Right ventricle myocardium superior (tissue), 1 donor: ENCODE measurements at regions not wholly inside any gene's neighbourhood (a gene's known extent, or its start where the extent isn't known, plus 50 kb on each side); places are given as distances from the start of the nearest gene placed in this dataset.

Experiments used
- ATAC-seq: fragments of 200-7000 bp; cut with Tn5 transposase; one replicate; pipeline ENCODE4 v1.9.1; 2020; ENCODE audit warnings: mild to moderate bottlenecking; ENCODE audit not compliant: poor library complexity
- DNase-seq: peaks from one replicate; pipeline ENCODE4 v3.0.0-alpha.2; 2020
- intact Hi-C: fragments of 100-400 bp; cut with DNase I; formaldehyde crosslinking; loops from one replicate; pipeline ENCODE4 v1.11.2; 2022
- donor health status: DM: no; HTN: yes; CAD: no; lungs with severe emphysema.

GRCh38 chr6:93087606-93088005, 331.8 kb downstream of the EPHA7 start:
- DNase-seq (no peak), ATAC-seq (no peak)
- intact Hi-C loops, result no loop called here

GRCh38 chr6:93086351-93086750, 333.0 kb downstream of the EPHA7 start:
- intact Hi-C loops, result no loop called here

GRCh38 chr6:93083337-93084230, 335.8 kb downstream of the EPHA7 start:
- intact Hi-C loops, result no loop called here
- ATAC-seq, result no peak
- no peak for DNase-seq

More at GRCh38 chr6:93086351-93086750, 333.0 kb downstream of the EPHA7 start:
- ATAC-seq (no peak), DNase-seq (no peak)

- intact Hi-C loops, result no loop called here
- no peak for DNase-seq
- ATAC-seq, result no peak
Measured at GRCh38 chr6:93081901-93082300, 337.5 kb downstream of the EPHA7 start.

- intact Hi-C loops, result no loop called here
- DNase-seq, result no peak
- ATAC-seq, result no peak
Measured at GRCh38 chr6:93079061-93079460, 340.3 kb downstream of the EPHA7 start.

- intact Hi-C loops, result no loop called here
- ATAC-seq, result no peak
- DNase-seq, result no peak
Measured at GRCh38 chr6:93073811-93074210, 345.5 kb downstream of the EPHA7 start.

- DNase-seq, result no peak
- ATAC-seq, result no peak
- intact Hi-C loops, result no loop called here
Measured at GRCh38 chr6:93069856-93070255, 349.5 kb downstream of the EPHA7 start.

- ATAC-seq (no peak), DNase-seq (no peak)
- intact Hi-C loops, result no loop called here
Measured at GRCh38 chr6:93059911-93060310, 359.4 kb downstream of the EPHA7 start.

- no peak for DNase-seq
- intact Hi-C loops, result no loop called here
- no peak for ATAC-seq
Measured at GRCh38 chr6:93057584-93057983, 361.8 kb downstream of the EPHA7 start.

- ATAC-seq (no peak), DNase-seq (no peak)
- intact Hi-C loops, result no loop called here
Measured at GRCh38 chr6:93048381-93048780, 371.0 kb downstream of the EPHA7 start.

- DNase-seq, result no peak
- intact Hi-C loops, result no loop called here
- no peak for ATAC-seq
Measured at GRCh38 chr6:93047033-93047432, 372.3 kb downstream of the EPHA7 start.

GRCh38 chr6:93045156-93045555, 374.2 kb downstream of the EPHA7 start:
- no peak for ATAC-seq
- no peak for DNase-seq
- intact Hi-C loops, result no loop called here

- intact Hi-C loops, result no loop called here
- ATAC-seq (no peak), DNase-seq (no peak)
Measured at GRCh38 chr6:93040375-93040774, 379.0 kb downstream of the EPHA7 start.

- ATAC-seq (no peak), DNase-seq (no peak)
- intact Hi-C loops, result no loop called here
Measured at GRCh38 chr6:93036835-93037234, 382.5 kb downstream of the EPHA7 start.

- intact Hi-C loops, result no loop called here
- DNase-seq, result no peak
- no peak for ATAC-seq
Measured at GRCh38 chr6:93035756-93036155, 383.6 kb downstream of the EPHA7 start.

- intact Hi-C loops, result no loop called here
- ATAC-seq, result no peak
- no peak for DNase-seq
Measured at GRCh38 chr6:93021235-93021915, 398.0 kb downstream of the EPHA7 start.

GRCh38 chr6:93017626-93018025, 401.7 kb downstream of the EPHA7 start:
- DNase-seq (no peak), ATAC-seq (no peak)
- intact Hi-C loops, result no loop called here

- intact Hi-C loops, result no loop called here
- DNase-seq (no peak), ATAC-seq (no peak)
Measured at GRCh38 chr6:93017213-93017612, 402.1 kb downstream of the EPHA7 start.

- intact Hi-C loops, result no loop called here
- ATAC-seq (no peak), DNase-seq (no peak)
Measured at GRCh38 chr6:93013054-93013453, 406.3 kb downstream of the EPHA7 start.

- DNase-seq (no peak), ATAC-seq (no peak)
- intact Hi-C loops, result no loop called here
Measured at GRCh38 chr6:93008375-93008774, 411.0 kb downstream of the EPHA7 start.
